ENCODE measurements at regions not wholly inside any gene's neighbourhood (a gene's known extent, or its start where the extent isn't known, plus 50 kb on each side); places are given as distances from the start of the nearest gene placed in this dataset.
"Not testable (repeated sequence)": the region's sequence is repeated elsewhere in the genome, so short reads cannot be mapped to it uniquely, and the experiment has no call there.

DNA sequence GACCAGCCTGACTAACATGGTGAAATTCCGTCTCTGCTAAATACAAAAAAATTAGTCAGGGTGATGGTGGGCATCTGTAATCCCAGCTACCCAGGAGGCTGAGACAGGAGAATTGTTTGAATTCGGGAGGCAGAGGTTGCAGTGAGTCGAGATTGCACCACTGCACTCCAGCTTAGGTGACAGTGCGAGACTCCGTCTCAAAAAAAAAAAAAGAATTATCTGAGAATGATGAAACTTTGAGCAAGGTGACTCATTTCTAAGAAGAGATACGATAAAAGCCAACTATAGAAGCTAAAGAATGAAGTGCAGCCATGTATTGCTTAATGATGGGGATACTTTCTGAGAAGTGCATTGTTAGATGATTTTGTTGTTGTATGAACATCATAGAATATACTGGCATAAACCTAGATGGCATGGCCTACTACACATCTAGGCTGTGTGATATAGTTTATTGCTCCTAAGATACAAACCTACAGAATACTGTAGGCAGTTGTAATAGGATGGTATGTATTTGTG is 64.7 kb downstream of the SNRPE start:
- no peak for DNase-seq

DNA sequence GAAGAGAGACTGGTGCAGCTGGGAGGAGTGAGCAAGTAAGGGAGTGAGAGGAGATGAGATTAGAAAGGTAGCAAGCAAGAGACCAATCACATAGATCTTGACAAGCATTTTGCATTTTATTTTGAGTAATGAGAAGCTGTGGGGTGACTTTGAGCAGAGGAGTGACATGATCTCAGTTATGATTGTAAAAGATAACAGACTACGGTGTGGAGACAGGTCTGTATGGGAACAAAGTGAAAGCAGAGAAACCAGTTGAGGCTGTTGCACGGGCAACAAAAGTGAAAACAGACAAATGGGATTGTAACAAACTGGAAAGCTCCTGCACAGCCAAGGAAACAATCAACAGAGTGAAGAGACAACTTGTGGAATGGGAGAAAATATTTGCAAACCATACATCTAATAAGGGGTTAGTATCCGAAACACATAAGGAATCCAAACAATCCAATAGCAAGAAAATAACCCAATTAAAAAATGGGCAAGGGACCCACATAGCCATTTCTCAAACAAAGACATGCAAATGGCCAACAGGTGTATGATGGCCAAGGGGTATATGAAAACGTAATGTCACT is 68.4 kb downstream of the SNRPE start:
- DNase-seq: no peak

DNA sequence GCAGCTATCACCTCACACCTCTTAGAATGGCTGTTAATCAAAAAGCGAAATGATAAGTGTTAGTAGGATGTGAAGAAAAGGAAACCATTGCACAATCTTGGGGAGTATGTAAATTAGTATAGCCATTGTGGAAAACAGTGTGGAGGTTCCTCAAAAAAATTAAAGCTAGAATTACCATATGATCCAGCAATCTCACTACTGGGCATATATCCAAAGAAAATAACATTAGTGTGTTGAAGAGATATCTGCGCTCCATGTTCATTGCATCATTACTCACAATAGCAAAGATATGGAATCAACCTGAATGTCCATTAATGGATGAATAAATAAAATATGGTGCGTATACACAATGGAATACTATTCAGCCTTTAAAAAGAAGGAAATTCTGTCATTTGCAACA is 68.9 kb downstream of the SNRPE start:
- no peak for DNase-seq

DNA sequence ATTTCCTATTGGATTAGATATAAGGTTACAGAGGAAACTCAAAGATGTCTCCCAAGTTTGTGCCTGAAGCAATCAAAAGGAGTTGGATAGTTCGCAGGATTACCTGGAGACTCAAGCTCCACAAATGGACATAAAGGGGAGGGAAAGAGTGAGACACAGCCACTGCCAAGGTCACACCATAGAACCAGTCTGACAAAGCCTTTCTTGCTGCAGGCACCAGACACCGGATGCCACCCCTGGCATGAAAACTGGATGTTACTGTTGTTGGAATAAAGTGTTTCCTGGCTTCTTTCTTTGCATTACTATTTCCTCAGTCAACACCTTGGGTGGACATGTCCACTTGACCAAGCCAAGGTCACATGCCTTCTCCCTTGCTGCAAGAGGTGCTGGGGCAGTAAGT is 70.6 kb downstream of the SNRPE start:
- DNase-seq: no peak

DNA sequence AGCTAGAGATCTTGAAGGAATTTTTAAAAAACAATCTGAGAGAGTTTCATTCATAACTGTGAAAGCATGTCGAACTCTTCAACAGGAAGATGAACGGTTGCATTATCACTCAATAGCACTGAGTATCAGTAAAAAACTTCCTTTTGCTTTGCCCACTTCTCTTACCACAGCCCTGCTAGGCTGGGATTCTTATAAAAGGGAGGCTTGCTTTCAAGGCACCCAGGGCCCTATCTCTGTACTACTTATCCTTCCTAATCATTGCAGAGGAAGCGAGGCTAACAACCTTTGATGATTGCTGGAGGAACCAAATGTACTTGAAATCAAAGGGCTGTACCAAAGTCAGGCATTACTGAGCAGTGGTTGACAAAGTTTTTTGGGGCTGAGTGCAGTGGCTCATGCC is 71.2 kb downstream of the SNRPE start:
- DNase-seq: no peak

DNA sequence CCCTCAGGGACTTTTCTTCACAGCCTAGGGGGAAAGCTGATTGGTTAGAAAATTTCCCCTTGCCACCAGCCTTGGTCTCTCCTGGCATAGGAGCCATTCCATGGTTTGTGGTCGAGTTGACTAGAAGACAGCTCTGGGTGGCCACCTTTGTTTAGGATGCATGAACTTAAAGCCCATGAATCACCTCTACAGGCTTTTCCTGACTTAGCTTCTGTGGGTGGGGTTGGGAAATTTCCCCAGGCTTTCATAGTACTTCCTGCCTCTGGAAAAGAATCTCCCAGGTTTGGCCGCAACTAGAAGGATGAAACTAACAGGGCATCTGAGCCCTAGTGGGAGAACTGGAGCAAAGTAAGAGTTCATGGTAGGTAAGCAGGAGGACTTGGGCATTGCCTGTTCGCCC is 72.6 kb downstream of the SNRPE start:
- DNase-seq: no peak

DNA sequence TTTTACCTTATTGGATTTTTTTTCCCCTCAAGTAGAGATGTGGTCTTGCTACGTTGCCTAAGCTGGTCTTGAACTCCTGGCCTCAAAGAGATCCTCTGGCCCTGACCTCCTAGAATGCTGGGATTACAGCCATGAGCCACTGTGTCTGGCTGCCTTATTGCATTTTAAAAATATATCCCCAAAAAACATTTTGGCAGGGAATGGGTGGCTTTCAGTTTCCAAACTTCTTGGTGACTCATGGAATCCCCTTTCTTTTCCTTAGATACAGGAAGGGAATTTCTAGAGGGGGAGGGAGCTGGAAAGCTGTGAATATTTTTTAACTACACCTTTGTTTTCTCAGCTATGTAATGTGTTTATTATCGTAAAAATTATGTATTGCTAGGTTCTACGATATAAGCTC is 73.3 kb downstream of the SNRPE start:
- no peak for DNase-seq

DNA sequence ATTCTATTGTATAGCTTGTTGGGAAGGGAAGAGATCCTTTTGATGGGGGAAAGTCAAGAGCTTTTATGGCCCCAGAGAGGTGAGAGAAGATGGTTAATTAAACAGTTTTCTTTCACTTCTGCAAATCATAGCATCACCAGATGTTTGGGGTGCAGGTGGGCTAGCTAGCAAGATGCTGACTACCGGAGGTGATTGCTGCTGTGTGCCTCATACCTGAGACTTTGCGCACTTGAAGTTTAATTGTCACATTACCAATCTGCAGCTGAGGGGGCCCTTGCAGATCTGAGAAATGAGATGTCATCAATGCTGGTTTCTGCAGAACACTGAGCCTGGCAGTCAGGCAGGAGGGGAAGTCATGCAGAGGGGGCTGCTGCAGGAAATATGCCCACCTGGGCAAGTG is 73.9 kb downstream of the SNRPE start:
- DNase-seq: no peak

DNA sequence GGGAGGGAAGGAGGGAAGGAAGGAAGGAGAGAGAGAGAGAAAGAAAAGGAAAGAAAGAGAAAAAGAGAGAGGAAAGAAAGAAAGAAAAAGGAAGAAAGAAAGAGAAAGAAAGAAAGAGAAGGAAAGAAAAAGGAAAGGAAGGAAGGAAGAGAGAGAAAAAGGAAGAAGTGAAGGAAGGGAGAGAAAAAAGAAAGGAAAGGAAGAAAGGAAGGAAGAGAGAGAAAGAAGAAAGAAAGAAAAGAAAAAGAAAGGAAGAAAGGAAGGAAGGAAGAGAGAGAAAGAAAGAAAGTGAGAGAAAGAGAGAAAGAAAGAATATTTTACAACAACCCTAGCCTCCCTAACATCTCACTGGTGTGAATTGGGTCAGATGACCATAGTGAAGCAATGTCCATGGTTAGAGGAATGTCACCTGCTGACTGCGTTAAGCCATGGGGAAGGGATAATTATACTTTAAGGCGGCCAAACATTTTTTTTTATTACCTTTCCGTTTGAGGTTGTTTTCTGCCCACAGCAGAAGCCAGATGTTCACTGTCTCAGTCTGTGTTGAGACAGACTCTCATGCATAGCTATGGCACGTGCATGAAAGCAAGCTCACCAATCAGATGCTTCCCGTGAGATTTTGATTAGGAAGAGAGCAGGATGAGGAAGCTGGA is 76.4 kb downstream of the SNRPE start:
- DNase-seq: peak; percentile 24

DNA sequence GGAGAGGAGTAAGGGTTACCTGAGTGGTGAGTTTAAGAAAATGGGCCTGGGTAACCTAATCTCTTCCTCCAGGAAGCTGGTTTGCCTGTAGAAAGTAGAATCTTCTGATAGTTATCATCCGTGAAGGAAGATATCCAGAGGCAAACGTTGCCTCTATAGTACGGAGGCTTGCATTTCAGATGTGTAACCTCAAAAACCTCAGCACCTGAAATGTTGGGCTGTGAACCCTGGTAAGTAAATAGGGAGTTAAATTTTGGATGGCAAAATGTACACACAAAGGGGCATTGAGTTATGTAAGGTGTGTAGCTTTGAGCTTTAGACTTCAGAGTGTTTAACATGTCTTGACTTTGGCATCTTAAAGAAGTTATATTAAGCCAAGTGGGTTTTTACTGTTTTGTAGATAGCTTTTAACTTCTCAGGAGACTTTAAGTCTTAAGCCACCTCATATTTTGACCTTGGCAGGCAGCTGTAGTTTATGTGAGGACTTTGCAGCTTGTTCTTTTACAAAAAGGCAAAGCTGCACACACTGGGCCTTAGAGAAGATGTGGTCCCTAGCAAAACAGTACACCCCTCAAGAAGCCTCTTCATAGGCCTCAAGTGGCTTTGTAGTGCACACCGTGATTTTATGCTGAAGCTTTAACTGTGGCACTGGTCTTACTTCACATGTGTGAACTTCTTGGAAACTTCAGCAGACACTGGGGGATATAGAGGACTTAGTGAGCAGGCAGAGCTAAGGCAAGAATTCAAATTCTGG is 83.4 kb downstream of the SNRPE start:
- no peak for DNase-seq

DNA sequence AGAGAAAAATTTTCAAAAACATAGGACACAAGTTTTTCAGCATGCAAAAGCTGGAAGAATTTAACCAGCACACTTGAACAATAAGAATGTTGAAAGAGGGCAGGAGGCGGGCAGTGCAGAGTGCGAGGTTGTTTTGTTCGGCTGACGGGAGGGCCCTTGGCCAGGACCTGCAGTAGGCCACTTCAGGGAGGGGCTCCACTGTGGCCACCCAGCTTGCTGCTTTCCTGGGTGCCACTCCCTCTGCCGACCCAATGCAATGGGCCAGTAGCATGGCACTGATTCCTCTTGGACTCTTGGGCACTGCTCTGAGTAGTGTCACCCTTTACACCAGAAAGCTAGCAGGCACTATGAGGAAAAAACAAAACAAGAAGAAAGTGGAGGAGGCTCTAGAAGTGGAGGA is 92.9 kb downstream of the SNRPE start:
- no peak for DNase-seq

DNA sequence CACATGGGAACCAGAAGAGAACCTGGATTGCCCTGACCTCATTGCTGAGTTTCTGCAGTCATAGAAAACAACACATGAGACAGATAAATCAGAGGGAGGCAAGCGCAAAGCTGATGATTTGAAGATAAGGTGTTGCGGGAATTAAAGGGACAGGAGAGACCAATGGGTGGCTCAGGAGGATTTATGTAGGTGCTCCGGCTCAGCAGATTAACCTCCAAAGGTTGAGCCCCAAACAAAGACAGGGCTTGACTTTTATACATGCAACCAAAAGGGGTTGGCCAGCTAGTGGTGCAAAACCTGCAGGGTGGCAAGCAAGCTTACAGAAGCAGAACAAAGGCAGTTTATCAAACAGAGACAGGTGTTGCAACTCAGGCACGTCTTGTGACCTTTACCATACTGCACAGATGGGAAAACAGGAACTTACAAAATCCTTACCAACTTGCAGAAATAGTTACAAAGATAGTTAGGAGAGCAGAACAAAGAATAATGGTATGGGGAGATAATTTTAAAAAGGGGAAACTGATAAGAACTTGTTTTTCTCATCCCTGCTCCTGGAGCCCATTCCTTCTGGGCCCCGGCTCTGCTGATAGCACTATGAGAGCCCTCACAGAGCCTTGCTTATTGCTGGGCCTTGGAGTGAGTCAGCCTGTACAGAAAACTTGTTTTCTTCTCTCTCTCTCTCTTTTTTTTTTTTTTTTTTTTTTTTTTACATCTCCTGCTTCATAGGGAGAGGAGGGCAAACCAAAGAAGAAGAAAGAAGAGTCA is 93.6 kb downstream of the SNRPE start:
- DNase-seq: no peak

DNA sequence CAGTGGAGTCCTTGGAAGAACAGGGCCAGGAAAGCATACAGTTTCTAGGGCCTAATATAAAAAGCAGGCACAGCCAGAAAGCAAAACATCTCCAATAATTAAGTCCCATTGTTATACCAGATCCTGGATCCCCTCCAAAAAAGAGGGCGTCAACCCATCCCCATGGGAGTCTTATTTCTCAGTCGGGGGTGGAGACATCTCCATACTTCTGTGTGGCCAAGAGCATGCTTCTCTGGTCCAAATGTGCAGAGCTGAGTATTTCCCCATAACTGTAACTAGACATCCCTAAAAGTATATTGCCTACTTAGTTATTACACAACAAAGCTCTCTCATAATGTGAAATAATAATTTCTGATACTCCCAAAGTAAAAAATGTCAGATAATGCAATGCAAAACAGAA is 104.2 kb upstream of the SOX13 start:
- DNase-seq: peak; percentile 25

DNA sequence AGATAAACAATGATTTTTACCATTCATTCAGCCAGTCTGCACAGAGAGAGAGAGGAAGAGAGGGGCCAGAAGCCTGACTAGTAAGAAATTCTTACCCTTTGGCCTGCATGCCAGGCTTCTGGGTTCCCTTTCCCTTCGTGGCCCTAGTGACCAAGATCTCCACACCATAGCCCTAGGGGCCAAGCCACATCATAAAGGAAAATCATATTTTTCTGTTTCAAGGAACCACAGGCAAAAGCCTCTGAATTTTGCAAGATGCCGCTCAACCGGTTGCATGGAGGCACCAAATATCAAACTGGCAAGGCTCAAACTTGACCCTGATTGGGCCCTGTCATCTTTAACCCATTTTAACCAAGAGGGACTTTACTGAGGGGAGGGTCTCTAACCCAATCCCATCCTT is 103.1 kb upstream of the SOX13 start:
- no peak for DNase-seq

DNA sequence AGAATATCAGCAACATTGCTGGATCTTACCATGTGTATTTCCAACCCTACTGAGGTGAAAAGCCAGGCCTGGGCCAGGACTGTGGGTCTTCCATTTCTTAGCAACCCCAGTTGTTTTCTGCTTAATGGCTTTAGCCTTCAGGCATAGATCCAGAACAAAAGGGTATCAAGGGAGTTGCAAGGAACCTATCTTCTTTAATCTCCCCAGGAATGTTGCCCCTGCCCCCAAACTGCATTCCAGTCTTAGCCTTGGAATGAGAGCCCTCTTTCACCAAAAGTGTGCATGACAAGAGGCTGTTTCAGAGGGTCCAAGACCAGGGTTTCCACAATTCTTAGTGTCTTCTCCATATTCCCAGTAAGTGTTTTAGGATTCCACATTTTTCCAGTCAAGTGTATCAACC is 87.9 kb upstream of the SOX13 start:
- no peak for DNase-seq

DNA sequence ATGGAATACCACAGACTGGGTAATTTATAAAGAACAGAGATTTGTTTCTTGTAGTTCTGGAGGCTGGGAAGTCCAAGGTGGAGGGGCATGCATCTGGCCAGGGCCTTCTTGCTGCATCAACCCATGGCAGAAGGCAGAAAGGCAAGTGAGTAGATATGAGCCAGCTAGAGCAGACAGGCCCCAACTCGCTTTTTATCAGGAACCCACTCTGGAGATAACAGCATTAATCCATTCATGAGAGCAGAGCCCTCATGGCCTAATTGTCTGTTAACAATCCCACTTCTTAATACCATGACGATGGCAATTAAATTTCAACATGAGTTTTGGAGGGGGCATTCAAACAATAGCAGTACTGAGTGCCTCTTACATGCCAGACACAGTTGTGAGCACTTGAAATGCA is 87.2 kb upstream of the SOX13 start:
- no peak for DNase-seq

DNA sequence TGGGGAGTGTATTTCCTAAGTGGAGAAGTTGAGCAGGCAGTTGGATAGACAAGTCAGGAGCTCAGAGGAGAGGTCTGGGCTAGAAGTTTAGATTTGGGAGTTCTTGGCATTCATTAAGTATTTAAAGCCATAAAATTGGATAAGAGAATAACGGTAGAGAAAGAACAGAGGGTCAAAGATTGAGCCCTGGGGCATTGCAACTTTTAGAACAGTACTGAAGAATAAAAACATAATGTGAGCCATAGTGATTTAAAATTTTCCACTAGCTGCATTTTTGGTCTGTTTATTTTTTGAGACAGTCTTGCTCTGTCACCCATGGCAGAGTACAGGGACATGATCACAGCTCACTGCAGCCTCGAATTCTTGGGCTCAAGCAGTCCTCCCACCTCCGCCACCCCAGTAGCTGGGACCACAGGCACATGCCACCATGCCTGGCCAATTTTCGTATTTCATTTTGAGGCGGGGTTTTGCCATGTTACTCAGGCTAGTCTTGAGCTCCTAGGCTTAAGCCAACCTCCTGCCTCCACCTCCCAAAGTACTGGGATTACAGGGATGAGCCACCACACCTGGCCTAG is 85.9 kb upstream of the SOX13 start:
- DNase-seq: no peak

DNA sequence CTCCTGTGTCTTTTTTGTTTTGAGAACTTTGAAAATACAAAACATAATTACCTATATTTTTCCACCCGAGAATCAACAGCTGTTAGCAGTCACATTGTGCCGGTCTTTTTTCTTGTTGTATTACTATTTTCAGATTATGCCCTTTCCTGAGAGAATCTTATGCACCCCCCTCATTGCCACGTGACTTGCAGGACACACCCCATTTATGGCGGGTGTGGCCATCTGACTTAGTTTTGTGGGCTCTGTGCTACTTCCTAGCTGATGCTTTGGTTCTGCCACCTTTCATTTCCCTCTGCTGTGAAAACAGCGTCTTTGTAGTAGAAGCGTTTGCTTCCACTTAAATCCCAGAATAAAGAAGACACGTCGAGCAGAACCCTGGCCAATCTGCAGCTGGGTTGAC is 82.8 kb upstream of the SOX13 start:
- no peak for DNase-seq

DNA sequence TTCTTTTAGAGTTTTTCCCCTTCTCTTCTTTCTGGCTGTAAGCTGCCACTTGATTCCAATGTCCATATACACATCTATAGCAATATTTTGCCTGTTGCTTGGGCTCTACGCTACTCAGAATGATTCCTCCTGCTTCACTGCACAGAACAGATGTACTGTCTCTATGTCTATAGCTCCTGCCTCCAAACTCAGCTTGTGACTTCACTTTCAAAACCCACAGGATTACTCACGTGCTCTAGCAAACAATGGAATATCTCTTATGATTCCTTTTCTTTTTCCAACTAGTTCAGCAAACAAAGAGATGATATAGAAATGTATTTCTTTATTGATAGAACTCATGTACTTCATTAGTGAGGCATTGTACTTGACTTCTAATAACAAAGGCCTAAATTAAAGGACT is 80.5 kb upstream of the SOX13 start:
- DNase-seq: no peak

DNA sequence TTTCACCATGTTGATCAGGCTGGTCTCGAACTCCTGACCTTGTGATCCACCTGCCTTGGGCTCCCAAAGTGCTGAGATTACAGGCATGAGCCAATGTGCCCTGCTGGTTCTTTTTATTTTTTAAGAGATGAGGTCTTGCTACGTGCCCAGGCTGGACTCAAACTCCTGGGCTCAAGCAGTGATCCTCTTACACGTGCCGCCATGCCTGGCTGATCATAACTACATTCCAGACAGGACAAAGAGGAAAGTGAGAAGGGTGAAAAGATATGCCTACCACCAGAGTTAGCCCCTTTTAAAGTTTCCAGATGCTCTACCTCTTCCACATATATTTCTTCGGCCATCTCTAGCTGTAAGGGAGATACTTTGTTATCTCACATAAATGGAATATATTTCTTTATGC is 79.7 kb upstream of the SOX13 start:
- no peak for DNase-seq

DNA sequence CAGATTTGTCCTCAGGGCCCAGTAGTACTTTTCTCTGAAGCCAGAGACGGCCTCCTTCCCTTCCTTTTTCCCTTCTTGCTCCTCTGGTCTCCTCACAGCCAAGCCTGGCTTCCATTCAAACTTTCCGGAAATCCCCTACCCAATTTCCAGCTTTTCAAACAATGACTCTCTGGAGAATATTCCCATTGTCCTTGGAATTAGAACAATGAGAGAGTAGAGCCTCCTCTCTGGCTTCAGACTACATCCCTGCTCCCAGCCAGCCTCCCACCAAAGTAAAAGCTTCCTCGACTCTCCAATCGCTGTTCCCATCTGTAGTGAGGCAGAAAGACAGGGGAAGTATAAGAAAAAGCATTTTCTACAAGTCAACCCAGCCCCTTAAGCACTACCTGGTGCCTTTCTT is 77.7 kb upstream of the SOX13 start:
- DNase-seq: no peak

DNA sequence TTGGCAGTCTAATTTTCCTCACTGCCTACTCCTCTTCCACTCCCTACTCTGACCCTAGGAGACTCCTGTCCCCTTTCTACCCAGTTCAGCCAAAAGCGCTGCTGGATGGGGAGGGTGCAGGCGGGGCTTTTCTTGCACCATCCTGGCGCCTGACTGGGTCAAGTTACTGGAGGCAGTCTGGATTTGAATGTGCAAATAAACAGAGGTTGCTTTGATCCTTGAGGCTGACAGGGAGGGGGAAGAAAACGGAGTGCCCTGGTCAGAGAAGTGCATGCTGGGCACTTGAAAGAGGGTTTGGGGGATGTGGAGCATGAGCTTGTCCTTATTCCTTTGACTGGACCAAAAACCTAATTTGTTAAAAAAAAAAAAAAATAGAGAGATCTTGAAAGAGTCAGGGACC is 76.8 kb upstream of the SOX13 start:
- peak; percentile 65 for DNase-seq

DNA sequence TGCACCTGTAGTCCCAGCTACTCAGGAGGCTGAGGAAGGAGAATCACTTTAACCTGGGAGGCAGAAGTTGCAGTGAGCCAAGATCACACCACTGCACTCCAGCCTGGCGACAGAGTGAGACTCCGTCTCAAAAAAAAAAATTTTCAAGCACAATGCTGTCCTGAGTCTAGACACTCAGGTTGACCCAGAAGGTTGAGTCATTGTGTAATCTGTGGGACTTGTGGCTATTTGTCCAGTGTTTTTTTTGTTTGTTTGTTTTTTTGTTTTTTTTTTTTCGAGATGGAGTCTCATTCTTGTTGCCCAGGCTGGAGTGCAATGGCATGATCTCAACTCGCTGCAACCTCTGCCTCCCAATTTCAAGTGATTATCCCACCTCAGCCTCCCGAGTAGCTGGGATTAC is 74.3 kb upstream of the SOX13 start:
- DNase-seq: not testable (repeated sequence)

Measured in NCI-H69 (cell line).